ENCODE measurements at regions not wholly inside any gene's neighbourhood (a gene's known extent, or its start where the extent isn't known, plus 50 kb on each side); places are given as distances from the start of the nearest gene placed in this dataset.

DNA sequence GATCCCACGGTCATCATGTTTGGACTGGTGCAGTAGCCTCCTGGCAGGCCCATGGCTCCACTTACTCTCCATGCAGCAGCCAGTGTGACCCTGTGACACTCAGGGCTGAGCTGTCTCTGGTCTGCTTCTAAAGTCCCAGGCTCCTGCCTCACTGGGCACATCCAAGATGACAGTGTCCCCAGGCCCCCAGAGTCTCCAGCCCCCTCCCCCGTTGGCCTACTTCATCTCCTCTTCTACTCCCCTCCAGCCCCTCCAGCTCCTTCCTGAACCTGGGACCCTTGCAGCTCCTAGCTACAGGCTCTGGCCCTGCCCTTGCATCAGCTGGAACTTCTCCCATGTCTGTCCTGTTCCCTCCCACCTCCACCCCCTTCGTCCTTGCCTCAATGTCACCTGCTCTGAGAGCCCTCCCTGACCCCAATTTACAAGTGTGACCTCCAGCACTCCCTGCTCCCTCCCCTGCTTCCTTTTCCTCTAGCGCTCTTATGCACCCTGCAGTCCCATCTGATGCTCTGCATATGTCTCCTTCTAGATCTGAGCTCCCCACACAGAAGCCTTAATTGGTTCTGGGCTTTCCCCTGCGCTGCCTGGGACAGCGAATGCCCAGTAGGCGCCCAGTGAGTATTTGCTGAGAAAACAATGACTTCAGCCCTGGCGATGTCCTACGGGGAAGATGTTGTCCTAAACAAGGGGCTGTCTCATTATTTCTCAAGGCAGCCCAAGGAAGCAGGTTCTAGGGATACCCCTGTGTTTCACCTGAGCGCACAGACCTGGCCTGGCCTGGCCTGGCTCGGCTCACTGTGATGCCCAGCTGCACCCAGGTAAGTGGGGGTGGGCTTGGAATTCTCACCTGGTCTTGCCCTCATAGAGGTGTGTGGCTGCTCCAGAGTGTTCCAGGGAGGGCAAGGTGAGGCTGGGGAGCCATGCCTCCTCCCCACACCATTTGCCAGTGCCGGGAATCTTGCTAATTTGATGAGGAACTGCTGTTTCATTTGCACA lies 600.6 kb downstream of the PTPRU start:
- no peak overlapping the region for H3K9ac ChIP-seq (ENCODE audit: insufficient read depth in 1 of 2, low read length in 2 of 2)
- ATAC-seq (ENCODE audit: insufficient read depth, low FRiP score) (no peak), DNase-seq (peak in 1 of 3 donors; percentile 5)
- no peaks in the 10 kb centered on the region for H3K36me3 ChIP-seq (ENCODE audit: control insufficient read depth in 4 of 4, insufficient read depth in 4 of 4, low read length in 4 of 4)
- no peaks in the 10 kb centered on the region for H3K4me1 ChIP-seq (ENCODE audit: control insufficient read depth in 5 of 5, insufficient read depth in 5 of 5, low read length in 5 of 5)
- H3K9me3 ChIP-seq (ENCODE audit: control insufficient read depth in 4 of 4, insufficient read depth in 3 of 4, low read length in 3 of 4) = peaks cover 0 to 10% (median 2%) of the 10 kb centered on the region in 4 donors
- H3K27me3 ChIP-seq (ENCODE audit: control insufficient read depth in 3 of 3, insufficient read depth in 3 of 3, low read length in 2 of 3) = no peaks in the 10 kb centered on the region
- H3K4me3 ChIP-seq = no peak overlapping the region
- TF ChIP-seq, protein P1, sequence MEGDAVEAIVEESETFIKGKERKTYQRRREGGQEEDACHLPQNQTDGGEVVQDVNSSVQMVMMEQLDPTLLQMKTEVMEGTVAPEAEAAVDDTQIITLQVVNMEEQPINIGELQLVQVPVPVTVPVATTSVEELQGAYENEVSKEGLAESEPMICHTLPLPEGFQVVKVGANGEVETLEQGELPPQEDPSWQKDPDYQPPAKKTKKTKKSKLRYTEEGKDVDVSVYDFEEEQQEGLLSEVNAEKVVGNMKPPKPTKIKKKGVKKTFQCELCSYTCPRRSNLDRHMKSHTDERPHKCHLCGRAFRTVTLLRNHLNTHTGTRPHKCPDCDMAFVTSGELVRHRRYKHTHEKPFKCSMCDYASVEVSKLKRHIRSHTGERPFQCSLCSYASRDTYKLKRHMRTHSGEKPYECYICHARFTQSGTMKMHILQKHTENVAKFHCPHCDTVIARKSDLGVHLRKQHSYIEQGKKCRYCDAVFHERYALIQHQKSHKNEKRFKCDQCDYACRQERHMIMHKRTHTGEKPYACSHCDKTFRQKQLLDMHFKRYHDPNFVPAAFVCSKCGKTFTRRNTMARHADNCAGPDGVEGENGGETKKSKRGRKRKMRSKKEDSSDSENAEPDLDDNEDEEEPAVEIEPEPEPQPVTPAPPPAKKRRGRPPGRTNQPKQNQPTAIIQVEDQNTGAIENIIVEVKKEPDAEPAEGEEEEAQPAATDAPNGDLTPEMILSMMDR (IDR thresholded peaks at IDR 0.05; ENCODE audit: control extremely low read depth, extremely low read depth) = no peak
- 62 to 73% methylated on average over 12 of the region's 12 CpGs for WGBS, 2 donors
- no peak overlapping the region for H3K27ac ChIP-seq (ENCODE audit: low read depth in 1 of 2, low read length in 1 of 2)

DNA sequence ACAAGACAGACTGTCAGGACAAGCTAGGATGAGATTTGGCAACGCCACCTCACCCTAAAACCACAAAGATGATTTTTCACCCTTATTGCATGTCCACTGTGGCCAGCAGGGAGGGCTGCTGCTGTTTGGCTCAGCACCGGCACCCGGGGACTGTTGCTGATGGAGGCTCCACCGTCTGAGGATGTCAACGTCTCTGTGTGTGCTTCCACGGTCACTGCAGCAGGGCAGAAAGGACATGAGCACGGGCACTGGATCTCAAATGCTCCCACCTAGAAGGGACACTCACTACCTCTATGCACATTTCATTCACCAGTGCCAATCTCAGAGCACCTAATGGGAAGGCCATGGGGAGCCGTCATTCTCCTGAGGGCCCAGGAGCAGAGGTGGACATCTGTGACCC lies 599.6 kb downstream of the PTPRU start:
- TF ChIP-seq, protein P1 (IDR thresholded peaks at IDR 0.05; ENCODE audit: control extremely low read depth, extremely low read depth) = no peak
- no peak for ATAC-seq (ENCODE audit: insufficient read depth, low FRiP score)
- WGBS, 2 donors = 56 to 59% methylated on average over 8 of the region's 8 CpGs

DNA sequence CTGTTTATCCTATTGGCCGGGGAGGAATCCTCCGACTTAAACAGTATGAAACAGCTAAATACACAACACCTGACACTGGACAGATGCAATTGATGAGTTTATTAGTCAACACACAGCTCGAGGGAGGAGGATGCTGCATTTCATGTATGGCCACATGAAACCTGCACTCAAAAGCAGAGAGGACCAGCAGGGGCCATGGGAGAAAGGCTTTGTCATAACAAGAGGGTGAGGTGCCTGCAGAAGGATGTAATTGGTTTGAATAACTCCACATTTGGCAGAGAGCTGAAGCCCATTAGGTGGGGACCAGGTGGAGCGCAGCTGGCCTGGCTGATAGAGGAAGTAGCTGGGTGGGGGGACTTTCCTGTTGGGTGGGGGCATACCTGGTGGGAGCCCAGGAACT lies 599.1 kb downstream of the PTPRU start:
- Histone ChIP-seq H3K36me3 (ENCODE audit: control insufficient read depth in 4 of 4, insufficient read depth in 4 of 4, low read length in 4 of 4) (no peaks in the 10 kb centered on the region), H3K9me3 (ENCODE audit: control insufficient read depth in 4 of 4, insufficient read depth in 3 of 4, low read length in 3 of 4) (no peaks in the 10 kb centered on the region), H3K4me1 (ENCODE audit: control insufficient read depth in 5 of 5, insufficient read depth in 5 of 5, low read length in 5 of 5) (no peaks in the 10 kb centered on the region), H3K27ac (ENCODE audit: low read depth in 1 of 2, low read length in 1 of 2) (no peak overlapping the region), H3K4me3 (no peak overlapping the region), H3K27me3 (ENCODE audit: control insufficient read depth in 3 of 3, insufficient read depth in 3 of 3, low read length in 2 of 3) (no peaks in the 10 kb centered on the region), H3K9ac (ENCODE audit: insufficient read depth in 1 of 2, low read length in 2 of 2) (no peak overlapping the region)
- 48 to 52% methylated on average over 4 of the region's 4 CpGs for WGBS, 2 donors
- ATAC-seq (ENCODE audit: insufficient read depth, low FRiP score) (no peak), DNase-seq (no peak)
- TF ChIP-seq, protein P1 (IDR thresholded peaks at IDR 0.05; ENCODE audit: control extremely low read depth, extremely low read depth) = no peak

More for the DNA sequence above, 599.6 kb downstream of the PTPRU start:
- Histone ChIP-seq H3K4me1 (ENCODE audit: control insufficient read depth in 5 of 5, insufficient read depth in 5 of 5, low read length in 5 of 5) (no peaks in the 10 kb centered on the region), H3K36me3 (ENCODE audit: control insufficient read depth in 4 of 4, insufficient read depth in 4 of 4, low read length in 4 of 4) (no peaks in the 10 kb centered on the region), H3K27me3 (ENCODE audit: control insufficient read depth in 3 of 3, insufficient read depth in 3 of 3, low read length in 2 of 3) (no peaks in the 10 kb centered on the region), H3K27ac (ENCODE audit: low read depth in 1 of 2, low read length in 1 of 2) (no peak overlapping the region), H3K9ac (ENCODE audit: insufficient read depth in 1 of 2, low read length in 2 of 2) (no peak overlapping the region), H3K4me3 (no peak overlapping the region), H3K9me3 (ENCODE audit: control insufficient read depth in 4 of 4, insufficient read depth in 3 of 4, low read length in 3 of 4) (peaks cover 0 to under 1% (median 0%) of the 10 kb centered on the region in 4 donors)
- no peak for DNase-seq
